GM23338 (cell line): ENCODE measurements at regions not wholly inside any gene's neighbourhood (a gene's known extent, or its start where the extent isn't known, plus 50 kb on each side); places are given as distances from the start of the nearest gene placed in this dataset.
"Not testable (repeated sequence)": the region's sequence is repeated elsewhere in the genome, so short reads cannot be mapped to it uniquely, and the experiment has no call there.

ENCODE experiments used
- ATAC-seq: fragments of 200-7000 bp; cut with Tn5 transposase; 3 replicates; pipeline ENCODE4 v1.9.1; 2020
- DNase-seq: peaks from one replicate; pipeline ENCODE4 v3.0.0-alpha.2; 2015; ENCODE audit warnings: low spot score
- H2AFZ ChIP-seq: fragments of 200-600 bp; sonication (generic); 2 replicates; pipeline ENCODE4 v1.8.0; 2016; ENCODE audit warnings: antibody characterized with exemption, mild to moderate bottlenecking, moderate library complexity
- H3F3A ChIP-seq: fragments of 200-600 bp; sonication (generic); replicated peaks from 2 replicates; pipeline ENCODE4 v1.8.0; 2017; ENCODE audit warnings: antibody characterized with exemption, mixed run types, low read depth
- H3K27ac ChIP-seq: fragments of 200-600 bp; sonication (generic); 2 replicates; pipeline ENCODE4 v1.6.1; 2016; ENCODE audit warnings: low read depth
- H3K27me3 ChIP-seq: fragments of 200-600 bp; sonication (generic); 2 replicates; pipeline ENCODE4 v1.8.0; 2016; ENCODE audit warnings: mild to moderate bottlenecking, mixed run types, moderate library complexity; ENCODE audit not compliant: insufficient read depth
- H3K36me3 ChIP-seq: fragments of 200-600 bp; sonication (generic); 2 replicates; pipeline ENCODE4 v1.8.0; 2016; ENCODE audit warnings: mild to moderate bottlenecking; ENCODE audit not compliant: insufficient read depth
- H3K4me1 ChIP-seq: fragments of 200-600 bp; sonication (generic); 2 replicates; pipeline ENCODE4 v1.8.0; 2016; ENCODE audit warnings: mild to moderate bottlenecking, moderate library complexity; ENCODE audit not compliant: insufficient read depth
- H3K4me2 ChIP-seq: fragments of 200-600 bp; sonication (generic); 2 replicates; pipeline ENCODE4 v1.7.1; 2017; ENCODE audit warnings: mixed run types
- H3K4me3 ChIP-seq: fragments of 200-600 bp; sonication (generic); 2 replicates; pipeline ENCODE4 v1.6.1; 2016; ENCODE audit warnings: mixed run types
- H3K79me2 ChIP-seq: fragments of 200-600 bp; sonication (generic); replicated peaks from 2 replicates; pipeline ENCODE4 v1.8.0; 2017; ENCODE audit warnings: mild to moderate bottlenecking; ENCODE audit not compliant: insufficient read depth
- H3K9me2 ChIP-seq: fragments of 200-600 bp; sonication (generic); 2 replicates; pipeline ENCODE4 v1.8.0; 2017; ENCODE audit not compliant: insufficient read depth
- H4K20me1 ChIP-seq: fragments of 200-600 bp; sonication (generic); replicated peaks from 2 replicates; pipeline ENCODE4 v1.8.0; 2017; ENCODE audit warnings: mild to moderate bottlenecking; ENCODE audit not compliant: insufficient read depth
- H3K27ac Mint-ChIP-seq: 2 replicates; pipeline ENCODE4 v1.8.0; 2020; ENCODE audit warnings: inconsistent platforms, mild to moderate bottlenecking, moderate library complexity, mixed read lengths
- H3K27me3 Mint-ChIP-seq: 3 replicates; pipeline ENCODE4 v1.8.0; 2022; ENCODE audit warnings: low read depth, mild to moderate bottlenecking, moderate library complexity, mixed read lengths, inconsistent platforms; ENCODE audit not compliant: insufficient read depth, poor library complexity
- H3K36me3 Mint-ChIP-seq: 3 replicates; pipeline ENCODE4 v1.8.0; 2021; ENCODE audit warnings: low read depth, mild to moderate bottlenecking, inconsistent platforms, moderate library complexity, mixed read lengths
- H3K4me1 Mint-ChIP-seq: 3 replicates; pipeline ENCODE4 v1.8.0; 2020; ENCODE audit warnings: mild to moderate bottlenecking, inconsistent platforms, mixed read lengths
- H3K4me3 Mint-ChIP-seq: 3 replicates; pipeline ENCODE4 v1.8.0; 2021; ENCODE audit warnings: moderate library complexity, mild to moderate bottlenecking, inconsistent platforms, mixed read lengths
- H3K9me3 Mint-ChIP-seq: 3 replicates; pipeline ENCODE4 v1.8.0; 2020; ENCODE audit warnings: moderate library complexity, mild to moderate bottlenecking, inconsistent platforms, mixed read lengths
- CREB1 ChIP-seq: fragments of 250-450 bp; sonication (Bioruptor Pico); IDR thresholded peaks from 2 replicates; pipeline ENCODE4 v1.5.0; 2020; ENCODE audit warnings: low read depth, mild to moderate bottlenecking, moderate library complexity
- CTCF ChIP-seq, 2 experiments: fragments of 200-600 bp in 1 of 2; sonication (generic) in 1 of 2; conservative IDR thresholded peaks; 2 replicates each; pipeline versions ENCODE4 v1.5.1 to v1.6.1; 2016 to 2017; ENCODE audit warnings: antibody characterized with exemption in 2 of 2, low read depth in 2 of 2, mild to moderate bottlenecking in 2 of 2, moderate library complexity in 1 of 2
- ETS1 ChIP-seq: IDR thresholded peaks from 2 replicates; pipeline ENCODE4 v1.6.1; 2016; ENCODE audit warnings: antibody characterized with exemption
- EZH2phosphoT487 ChIP-seq: fragments of 200-600 bp; sonication (generic); IDR thresholded peaks from one replicate; pipeline ENCODE4 v1.8.1; 2018; ENCODE audit warnings: antibody characterized with exemption; ENCODE audit not compliant: unreplicated experiment
- JUNB ChIP-seq: IDR thresholded peaks from one replicate; pipeline ENCODE4 v1.6.1; 2016; ENCODE audit warnings: antibody characterized with exemption; ENCODE audit not compliant: unreplicated experiment
- POLR2AphosphoS5 ChIP-seq: IDR thresholded peaks from 2 replicates; pipeline ENCODE4 v1.6.1; 2016; ENCODE audit warnings: antibody characterized with exemption, low read depth
- STAT1 ChIP-seq: IDR thresholded peaks from one replicate; pipeline ENCODE4 v1.6.1; 2016; ENCODE audit warnings: antibody characterized with exemption; ENCODE audit not compliant: unreplicated experiment
- TF ChIP-seq, protein P1 (sequence below): IDR thresholded peaks from one replicate; pipeline ENCODE4 v1.6.1; 2018; ENCODE audit warnings: antibody characterized with exemption; ENCODE audit not compliant: unreplicated experiment
- TF ChIP-seq, protein P2 (sequence below): fragments of 250-450 bp; sonication (Bioruptor Pico); IDR thresholded peaks from 2 replicates; pipeline ENCODE4 v1.5.0; 2020; ENCODE audit warnings: mild to moderate bottlenecking, moderate library complexity

- not testable (repeated sequence) for H3K79me2 ChIP-seq, H3K4me3 Mint-ChIP-seq, H3K36me3 ChIP-seq, H3K4me1 ChIP-seq, H3K4me2 ChIP-seq, H3K4me3 ChIP-seq, H3K27ac Mint-ChIP-seq, H3K27ac ChIP-seq, H3K36me3 Mint-ChIP-seq, H3K4me1 Mint-ChIP-seq, H4K20me1 ChIP-seq, H3K27me3 Mint-ChIP-seq, H3K27me3 ChIP-seq, H3K9me3 Mint-ChIP-seq, H3F3A ChIP-seq, H3K9me2 ChIP-seq
- ATAC-seq (peak; percentile 34; the same call in 2 of the 3 replicates), DNase-seq (peak; percentile 15)
- H2AFZ ChIP-seq = peak overlapping the region; percentile 63
Observed at GRCh38 chr2:40712197-40712894, 260.5 kb upstream of the SLC8A1 start.

DNA sequence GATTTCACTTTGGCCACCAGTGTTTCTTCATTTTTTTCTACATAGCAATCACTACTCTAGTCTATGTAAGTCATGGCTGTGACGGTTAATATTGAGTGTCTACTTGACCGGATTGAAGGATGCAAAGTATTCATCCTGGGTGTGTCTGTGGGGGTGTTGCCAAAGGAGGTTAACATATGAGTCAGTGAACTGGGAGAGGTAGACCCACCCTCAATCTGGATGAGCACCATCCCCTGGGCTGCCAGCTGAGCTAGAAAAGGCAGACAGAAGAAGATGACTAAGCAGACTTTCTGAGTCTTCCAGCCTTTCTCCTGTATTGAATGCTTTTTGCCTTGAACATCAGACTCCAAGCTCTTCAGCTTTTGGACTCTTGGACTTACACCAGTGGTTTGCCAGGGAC is 265.0 kb upstream of the SLC8A1 start:
- Histone ChIP-seq H3K9me2 (0 out of 2 replicates have a peak, but pooled peaks cover 7% of the 10 kb centered on the region), H4K20me1 (no peaks in the 10 kb centered on the region), H3K4me1 (no peaks in the 10 kb centered on the region), H2AFZ (no peak overlapping the region), H3F3A (no peaks in the 10 kb centered on the region), H3K79me2 (no peaks in the 10 kb centered on the region), H3K36me3 (no peaks in the 10 kb centered on the region), H3K4me2 (no peak overlapping the region), H3K27me3 (no peaks in the 10 kb centered on the region), H3K27ac (no peak overlapping the region), H3K4me3 (no peak overlapping the region)
- H3K27me3 Mint-ChIP-seq = no peaks in the 10 kb centered on the region
- no peaks in the 10 kb centered on the region for H3K4me1 Mint-ChIP-seq
- no peak for ATAC-seq
- no peaks in the 10 kb centered on the region for H3K9me3 Mint-ChIP-seq
- DNase-seq = no peak
- peak overlapping the region; percentile 8; the same call in 1 of the 2 replicates for H3K27ac Mint-ChIP-seq
- no peak overlapping the region for H3K4me3 Mint-ChIP-seq
- H3K36me3 Mint-ChIP-seq = no peaks in the 10 kb centered on the region
- TF ChIP-seq CTCF (conservative IDR thresholded peaks at IDR 0.05; ENCODE audit: low read depth in 2 of 2) (no peak), POLR2AphosphoS5 (no peak), EZH2phosphoT487 (no peak), JUNB (no peak), ETS1 (no peak), STAT1 (no peak), CREB1 (no peak)
- TF ChIP-seq, protein P1, sequence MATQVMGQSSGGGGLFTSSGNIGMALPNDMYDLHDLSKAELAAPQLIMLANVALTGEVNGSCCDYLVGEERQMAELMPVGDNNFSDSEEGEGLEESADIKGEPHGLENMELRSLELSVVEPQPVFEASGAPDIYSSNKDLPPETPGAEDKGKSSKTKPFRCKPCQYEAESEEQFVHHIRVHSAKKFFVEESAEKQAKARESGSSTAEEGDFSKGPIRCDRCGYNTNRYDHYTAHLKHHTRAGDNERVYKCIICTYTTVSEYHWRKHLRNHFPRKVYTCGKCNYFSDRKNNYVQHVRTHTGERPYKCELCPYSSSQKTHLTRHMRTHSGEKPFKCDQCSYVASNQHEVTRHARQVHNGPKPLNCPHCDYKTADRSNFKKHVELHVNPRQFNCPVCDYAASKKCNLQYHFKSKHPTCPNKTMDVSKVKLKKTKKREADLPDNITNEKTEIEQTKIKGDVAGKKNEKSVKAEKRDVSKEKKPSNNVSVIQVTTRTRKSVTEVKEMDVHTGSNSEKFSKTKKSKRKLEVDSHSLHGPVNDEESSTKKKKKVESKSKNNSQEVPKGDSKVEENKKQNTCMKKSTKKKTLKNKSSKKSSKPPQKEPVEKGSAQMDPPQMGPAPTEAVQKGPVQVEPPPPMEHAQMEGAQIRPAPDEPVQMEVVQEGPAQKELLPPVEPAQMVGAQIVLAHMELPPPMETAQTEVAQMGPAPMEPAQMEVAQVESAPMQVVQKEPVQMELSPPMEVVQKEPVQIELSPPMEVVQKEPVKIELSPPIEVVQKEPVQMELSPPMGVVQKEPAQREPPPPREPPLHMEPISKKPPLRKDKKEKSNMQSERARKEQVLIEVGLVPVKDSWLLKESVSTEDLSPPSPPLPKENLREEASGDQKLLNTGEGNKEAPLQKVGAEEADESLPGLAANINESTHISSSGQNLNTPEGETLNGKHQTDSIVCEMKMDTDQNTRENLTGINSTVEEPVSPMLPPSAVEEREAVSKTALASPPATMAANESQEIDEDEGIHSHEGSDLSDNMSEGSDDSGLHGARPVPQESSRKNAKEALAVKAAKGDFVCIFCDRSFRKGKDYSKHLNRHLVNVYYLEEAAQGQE = no peak
- TF ChIP-seq, protein P2, sequence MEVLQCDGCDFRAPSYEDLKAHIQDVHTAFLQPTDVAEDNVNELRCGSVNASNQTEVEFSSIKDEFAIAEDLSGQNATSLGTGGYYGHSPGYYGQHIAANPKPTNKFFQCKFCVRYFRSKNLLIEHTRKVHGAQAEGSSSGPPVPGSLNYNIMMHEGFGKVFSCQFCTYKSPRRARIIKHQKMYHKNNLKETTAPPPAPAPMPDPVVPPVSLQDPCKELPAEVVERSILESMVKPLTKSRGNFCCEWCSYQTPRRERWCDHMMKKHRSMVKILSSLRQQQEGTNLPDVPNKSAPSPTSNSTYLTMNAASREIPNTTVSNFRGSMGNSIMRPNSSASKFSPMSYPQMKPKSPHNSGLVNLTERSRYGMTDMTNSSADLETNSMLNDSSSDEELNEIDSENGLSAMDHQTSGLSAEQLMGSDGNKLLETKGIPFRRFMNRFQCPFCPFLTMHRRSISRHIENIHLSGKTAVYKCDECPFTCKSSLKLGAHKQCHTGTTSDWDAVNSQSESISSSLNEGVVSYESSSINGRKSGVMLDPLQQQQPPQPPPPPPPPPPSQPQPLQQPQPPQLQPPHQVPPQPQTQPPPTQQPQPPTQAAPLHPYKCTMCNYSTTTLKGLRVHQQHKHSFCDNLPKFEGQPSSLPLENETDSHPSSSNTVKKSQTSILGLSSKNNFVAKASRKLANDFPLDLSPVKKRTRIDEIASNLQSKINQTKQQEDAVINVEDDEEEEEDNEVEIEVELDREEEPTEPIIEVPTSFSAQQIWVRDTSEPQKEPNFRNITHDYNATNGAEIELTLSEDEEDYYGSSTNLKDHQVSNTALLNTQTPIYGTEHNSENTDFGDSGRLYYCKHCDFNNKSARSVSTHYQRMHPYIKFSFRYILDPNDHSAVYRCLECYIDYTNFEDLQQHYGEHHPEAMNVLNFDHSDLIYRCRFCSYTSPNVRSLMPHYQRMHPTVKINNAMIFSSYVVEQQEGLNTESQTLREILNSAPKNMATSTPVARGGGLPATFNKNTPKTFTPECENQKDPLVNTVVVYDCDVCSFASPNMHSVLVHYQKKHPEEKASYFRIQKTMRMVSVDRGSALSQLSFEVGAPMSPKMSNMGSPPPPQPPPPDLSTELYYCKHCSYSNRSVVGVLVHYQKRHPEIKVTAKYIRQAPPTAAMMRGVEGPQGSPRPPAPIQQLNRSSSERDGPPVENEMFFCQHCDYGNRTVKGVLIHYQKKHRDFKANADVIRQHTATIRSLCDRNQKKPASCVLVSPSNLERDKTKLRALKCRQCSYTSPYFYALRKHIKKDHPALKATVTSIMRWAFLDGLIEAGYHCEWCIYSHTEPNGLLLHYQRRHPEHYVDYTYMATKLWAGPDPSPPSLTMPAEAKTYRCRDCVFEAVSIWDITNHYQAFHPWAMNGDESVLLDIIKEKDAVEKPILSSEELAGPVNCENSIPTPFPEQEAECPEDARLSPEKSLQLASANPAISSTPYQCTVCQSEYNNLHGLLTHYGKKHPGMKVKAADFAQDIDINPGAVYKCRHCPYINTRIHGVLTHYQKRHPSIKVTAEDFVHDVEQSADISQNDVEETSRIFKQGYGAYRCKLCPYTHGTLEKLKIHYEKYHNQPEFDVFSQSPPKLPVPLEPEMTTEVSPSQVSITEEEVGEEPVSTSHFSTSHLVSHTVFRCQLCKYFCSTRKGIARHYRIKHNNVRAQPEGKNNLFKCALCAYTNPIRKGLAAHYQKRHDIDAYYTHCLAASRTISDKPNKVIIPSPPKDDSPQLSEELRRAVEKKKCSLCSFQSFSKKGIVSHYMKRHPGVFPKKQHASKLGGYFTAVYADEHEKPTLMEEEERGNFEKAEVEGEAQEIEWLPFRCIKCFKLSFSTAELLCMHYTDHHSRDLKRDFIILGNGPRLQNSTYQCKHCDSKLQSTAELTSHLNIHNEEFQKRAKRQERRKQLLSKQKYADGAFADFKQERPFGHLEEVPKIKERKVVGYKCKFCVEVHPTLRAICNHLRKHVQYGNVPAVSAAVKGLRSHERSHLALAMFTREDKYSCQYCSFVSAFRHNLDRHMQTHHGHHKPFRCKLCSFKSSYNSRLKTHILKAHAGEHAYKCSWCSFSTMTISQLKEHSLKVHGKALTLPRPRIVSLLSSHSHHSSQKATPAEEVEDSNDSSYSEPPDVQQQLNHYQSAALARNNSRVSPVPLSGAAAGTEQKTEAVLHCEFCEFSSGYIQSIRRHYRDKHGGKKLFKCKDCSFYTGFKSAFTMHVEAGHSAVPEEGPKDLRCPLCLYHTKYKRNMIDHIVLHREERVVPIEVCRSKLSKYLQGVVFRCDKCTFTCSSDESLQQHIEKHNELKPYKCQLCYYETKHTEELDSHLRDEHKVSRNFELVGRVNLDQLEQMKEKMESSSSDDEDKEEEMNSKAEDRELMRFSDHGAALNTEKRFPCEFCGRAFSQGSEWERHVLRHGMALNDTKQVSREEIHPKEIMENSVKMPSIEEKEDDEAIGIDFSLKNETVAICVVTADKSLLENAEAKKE = no peak
